Medulla oblongata (tissue), 1 donor: ENCODE measurements at regions not wholly inside any gene's neighbourhood (a gene's known extent, or its start where the extent isn't known, plus 50 kb on each side); places are given as distances from the start of the nearest gene placed in this dataset.
"Not testable (repeated sequence)": the region's sequence is repeated elsewhere in the genome, so short reads cannot be mapped to it uniquely, and the experiment has no call there.

ENCODE experiments used
- DNase-seq: peaks from one replicate; pipeline ENCODE4 v3.0.0-alpha.2; 2015; ENCODE audit errors: extremely low spot score

DNA sequence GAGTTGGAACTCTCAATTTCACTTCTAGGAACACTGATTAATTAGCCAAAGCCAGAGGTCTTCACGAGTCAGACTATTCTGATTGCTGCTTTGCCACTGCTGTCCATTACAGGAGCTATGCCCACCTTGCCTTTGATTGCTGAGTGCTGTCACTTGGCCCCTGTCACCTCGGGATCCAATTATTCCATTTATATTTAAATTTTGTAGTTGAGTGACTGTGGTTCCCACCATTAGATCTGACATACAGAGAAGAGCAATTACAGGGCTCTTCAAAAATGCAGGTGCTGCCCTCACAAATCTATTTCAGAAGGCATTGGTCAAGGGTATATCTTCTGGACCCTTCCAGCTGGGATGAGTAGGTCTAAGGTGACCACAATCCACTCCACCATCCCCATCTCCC lies 200.8 kb downstream of the GJA1 start:
- DNase-seq: not testable (repeated sequence)

DNA sequence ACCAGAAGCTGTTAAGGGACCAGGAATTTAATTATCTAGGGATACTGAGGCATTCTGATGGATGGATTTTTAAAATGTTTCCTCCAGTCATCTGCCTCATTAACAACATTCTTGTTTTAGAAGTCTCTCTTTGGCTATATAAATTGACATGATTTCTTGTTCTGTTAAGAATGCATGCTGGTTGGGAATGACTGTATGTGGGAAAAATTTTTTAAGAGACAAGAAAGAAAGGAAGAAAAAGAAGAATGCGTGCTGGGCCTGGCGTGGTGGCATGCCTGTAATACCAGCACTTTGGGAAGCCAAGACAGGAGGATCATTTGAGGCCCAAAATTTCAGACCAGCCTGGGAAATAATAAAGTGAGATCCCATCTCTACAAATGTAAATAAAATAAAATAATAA lies 203.6 kb downstream of the GJA1 start:
- no peak for DNase-seq

DNA sequence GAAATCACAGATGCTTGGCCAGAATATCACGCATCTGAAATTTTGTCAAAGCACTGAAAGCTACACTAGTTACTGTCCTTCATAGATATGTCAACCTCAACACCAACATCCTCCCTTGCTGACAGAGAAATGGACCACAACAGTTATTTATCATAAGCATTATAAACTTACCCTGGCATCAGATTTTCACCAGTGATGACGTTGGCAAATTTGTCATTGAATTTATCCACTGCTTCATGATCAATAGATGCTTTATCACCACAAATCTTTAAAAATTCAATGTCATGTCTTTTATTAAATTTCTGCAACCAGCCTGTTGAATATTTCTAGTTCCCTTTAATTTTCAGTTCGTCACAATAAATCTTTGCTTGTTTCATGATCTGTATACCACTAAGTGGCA lies 205.7 kb downstream of the GJA1 start:
- no peak for DNase-seq

DNA sequence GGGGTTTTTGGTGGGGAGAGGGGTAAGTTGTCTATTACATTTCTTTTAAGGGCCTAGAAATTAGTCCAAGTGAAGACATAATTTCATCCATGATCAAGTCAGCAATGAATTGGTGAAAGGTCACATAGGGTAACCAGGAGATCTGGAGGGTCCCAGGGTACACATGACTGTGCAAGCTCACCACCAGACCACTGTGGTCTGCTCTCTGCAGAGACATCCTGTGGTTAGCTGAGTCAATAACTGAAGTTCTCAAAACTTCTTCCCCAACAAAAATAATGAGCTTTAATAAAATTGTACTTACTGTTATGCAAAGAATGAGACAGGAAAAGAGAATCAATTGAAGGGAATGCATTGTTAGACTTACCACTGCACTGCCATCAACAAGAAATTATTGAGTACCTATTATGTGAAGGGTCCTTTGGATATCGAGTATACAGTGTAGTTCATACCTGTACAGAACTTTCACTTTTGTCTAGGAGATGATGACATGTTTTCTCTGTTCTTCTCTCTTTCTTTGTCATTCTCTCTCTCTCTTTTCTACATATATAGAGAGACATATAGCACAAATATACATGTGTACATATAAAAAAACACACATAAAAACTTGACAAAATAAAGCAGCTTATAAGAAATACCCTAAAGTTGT lies 209.8 kb downstream of the GJA1 start:
- DNase-seq: no peak

DNA sequence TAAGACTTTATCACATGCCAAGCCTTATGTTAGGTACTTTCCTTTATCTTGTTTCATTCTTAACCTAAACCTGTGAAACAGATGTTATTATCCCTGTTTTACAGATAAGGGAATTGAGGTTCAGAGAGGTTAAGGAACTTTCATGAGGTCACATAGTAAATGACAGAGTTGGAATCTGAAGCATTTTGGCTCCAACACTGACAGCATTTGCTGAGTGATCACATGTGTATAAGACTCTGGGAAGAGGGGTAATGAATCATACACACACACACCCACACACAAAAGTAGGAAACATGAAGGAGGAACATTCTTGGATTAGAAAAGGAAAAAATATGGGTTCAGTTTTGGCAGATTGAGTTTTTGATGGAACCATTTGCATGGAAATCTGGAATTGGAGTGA lies 212.5 kb downstream of the GJA1 start:
- DNase-seq: no peak

DNA sequence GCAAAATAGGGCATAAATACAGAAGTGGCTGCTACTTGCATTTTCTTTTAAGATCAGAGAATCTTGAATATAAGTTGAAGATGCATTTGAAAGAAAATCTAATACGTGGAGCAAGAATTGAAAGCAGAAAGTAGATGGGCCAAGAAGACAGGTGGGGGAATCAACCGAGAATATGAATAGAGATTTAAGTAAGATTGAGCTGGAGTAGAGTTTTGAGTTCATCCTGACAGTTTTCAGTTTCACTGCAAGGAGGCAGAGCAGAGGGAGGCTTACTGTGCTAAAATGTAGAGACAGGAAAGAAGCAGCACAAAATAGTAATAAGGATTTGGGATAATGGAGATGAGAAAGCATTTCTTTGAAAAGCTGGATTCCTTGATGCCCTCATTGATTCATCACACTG lies 214.5 kb downstream of the GJA1 start:
- no peak for DNase-seq

DNA sequence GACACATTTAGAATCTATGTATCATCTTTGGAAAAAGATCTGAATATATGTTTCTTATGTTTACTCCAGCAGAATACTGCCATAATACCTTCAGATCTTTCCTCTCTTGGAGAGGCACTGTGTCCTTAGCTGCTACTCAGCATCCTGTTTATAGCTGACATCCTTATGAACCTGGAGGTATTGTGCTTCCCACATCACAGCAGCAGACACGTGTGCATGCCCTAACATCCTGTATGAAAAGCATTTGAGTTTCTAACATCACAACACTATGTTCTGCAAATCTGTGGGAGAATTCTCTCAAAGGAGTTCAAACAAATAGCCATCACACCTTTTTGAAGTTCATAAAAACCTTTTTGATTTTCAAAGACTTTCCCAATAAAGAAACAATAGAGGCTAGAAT lies 216.0 kb downstream of the GJA1 start:
- no peak for DNase-seq

DNA sequence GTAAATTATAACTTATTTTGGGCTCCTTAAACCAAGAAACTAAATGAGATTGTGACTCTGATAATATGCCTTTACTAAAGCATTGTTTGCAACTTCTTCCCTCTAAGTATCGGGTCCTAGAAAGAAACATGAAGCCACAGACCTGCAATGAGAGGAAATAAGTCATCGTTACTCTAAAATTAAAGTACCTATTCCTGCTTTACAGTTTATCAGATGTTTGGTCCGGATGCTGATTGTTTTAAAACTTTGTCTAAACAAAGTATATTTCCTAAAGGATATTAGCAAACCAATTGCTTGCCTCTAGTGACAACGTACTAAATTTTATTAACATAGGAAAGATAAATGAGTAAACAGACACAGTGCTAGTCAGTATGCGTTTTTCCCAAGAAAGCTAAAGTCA lies 216.8 kb downstream of the GJA1 start:
- DNase-seq: no peak

DNA sequence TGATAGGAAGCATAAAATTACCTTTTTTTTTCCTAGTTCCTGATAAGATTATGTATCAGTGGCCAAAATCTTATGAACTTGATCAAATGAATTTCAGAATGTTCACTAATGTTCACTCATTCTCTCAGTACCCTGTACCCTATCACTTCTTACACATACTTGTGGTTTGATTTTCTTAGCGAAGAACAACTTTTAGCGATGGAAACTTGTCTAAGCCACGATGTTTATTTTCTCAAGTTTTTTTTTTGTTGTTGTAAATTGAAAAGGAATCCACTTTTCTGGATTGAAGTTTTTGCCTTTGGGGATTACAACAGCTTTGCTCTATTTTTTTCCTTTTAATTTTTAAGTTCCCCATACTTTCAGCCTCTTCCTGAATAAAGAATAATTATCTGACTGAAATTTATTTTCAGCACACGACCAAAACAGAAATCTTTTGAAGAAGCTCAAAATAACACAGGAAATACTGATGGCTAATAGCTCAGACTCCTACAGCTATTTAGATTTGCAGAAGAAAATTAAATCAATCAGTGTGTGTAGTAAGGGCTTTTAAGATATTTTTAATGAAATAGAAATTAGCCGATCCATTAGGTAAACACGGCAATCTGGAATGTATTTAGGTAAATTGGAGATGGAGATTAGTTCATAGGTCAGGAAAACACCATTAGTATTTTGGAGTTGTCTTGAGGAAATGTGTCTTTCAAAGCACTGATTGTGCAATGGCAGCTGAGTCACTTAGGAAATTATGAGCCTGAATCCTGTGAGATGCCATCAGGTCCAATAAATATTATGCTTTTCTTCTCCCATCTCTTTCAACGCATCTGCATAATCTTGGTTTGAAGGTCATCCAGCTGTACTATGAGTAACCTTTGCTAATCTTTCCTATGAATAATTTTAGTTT lies 217.5 kb downstream of the GJA1 start:
- DNase-seq: no peak

DNA sequence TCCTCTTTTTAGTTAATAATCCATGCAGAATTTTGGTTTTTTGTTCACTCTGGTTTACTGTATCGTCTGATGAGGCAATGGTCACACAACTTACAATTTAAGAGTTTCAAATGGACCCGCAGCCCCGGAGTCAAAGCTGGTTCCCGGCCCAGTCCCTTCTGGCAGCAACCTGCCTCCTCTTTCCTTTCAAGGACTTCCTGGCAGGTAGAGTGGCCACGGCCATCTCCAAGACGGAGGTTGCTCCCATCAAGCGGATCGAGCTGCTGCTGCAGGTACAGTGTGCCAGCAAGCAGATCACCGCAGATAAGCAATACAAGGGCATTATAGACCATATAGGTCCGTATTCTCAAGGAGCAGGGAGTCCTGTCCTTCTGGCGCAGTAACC lies 218.2 kb downstream of the GJA1 start:
- no peak for DNase-seq

DNA sequence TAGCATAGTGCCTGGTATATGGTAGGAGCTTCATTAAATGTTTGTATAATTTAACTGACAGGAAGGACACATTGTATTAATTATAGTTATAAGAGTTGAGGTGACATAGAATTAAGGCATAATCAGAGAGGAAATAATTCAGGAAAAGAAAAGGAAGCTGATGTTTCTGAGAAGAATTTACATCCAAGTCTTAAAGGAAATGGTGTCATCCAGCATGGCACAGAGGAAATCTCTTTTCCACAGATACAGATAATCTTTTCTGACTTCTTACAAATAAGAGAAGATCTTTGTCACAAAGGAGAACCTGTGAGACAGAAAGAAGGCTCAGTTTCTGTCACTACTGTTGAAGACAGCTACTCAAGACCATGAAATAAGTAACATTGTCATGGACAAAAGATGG lies 222.5 kb downstream of the GJA1 start:
- DNase-seq: no peak

DNA sequence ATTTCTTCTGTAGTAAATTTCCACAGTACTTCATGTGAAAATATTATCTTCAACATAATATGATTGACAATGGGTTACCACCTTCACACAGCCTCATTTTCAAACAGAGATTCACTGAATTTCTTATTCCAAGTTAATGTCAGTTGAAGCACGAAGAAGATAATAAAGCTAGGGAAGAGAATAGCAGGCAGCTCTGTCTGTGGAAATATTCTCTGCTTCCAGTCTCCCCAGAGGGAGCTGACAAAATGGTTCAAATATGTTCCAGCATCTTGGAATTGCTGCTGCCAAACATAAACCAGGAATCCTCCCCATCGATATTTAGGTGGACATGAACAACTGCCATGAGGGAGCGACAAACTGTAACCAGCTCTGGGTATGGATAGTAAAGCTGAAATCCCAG lies 224.8 kb downstream of the GJA1 start:
- DNase-seq: no peak

DNA sequence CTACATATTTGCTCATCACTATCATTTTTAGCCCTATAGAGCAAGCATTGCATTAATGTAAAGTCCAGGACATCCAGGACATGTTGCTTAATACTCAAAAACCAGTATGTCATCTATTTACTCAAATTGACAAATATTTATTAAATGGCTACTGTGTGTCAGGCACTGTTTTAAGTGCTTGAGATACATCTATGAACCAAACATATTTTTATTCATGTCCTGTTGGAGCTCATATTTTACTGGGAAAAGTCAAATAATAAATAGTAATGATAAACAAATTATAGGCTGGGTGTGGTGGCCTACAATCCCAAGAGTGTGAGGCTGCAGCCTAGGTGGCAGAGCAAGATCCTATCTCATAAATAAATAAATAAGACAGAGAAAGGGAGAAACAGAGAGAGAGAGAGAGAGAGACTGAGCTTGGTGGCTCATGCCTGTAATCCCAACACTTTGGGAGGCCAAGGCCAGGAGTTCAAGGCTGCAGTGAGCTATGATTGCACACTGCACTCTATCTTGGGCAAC lies 227.9 kb downstream of the GJA1 start:
- DNase-seq: no peak

DNA sequence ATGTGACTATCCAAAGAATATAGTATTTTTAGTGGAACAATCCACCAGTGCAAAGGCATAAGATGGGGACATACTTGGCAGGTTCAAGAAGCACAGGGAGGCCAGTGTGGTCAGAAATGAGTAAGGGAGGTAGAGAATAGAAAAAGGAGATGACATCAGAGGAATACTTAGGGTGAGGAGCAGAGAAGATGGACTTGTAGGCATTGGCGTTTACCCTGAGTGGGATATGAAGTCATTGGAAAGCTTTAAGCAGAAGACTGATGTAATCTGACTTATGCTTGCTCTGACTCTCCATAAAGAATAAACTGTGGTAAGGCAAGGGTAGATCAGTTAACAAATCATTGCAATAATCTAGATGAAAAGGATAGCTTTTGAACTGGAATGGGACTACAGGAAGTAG lies 228.7 kb downstream of the GJA1 start:
- DNase-seq: no peak

DNA sequence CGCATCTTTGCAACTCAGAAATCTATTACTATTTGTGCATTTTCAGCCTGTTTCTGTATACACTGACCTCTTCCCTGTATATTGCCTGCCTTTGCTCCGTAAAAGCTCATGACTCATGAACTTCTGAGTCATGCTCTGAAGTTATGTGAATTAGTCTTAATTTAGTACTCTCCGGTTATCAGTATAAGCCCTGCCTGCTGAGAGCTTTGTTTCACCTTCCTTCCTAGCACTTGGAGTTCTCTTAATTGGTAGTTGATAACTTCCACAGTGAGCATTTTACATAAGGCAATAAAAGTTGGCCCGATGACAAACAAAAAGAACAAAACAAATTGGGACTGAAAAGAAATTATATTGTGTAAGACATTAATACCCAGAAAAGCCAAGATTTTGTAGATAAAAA lies 231.4 kb downstream of the GJA1 start:
- DNase-seq: no peak

DNA sequence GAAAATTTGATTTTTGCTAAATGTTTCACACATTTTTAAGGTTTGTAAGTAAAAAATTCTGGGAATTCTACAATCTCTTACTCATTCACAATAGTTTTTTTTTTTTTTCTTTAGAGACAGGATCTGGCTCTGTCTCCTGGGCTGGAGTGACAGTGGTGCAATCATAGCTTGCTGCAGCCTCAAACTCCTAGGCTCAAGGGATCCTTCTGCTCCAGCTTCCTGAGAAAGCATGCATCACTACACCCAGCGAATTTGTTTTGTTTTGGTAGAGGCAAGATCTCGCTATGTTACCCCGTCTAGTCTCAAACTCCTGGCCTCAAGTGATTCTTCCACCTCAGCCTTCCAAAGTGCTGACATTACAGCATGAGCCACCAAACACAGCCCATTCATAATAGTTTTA lies 232.8 kb downstream of the GJA1 start:
- DNase-seq: no peak

DNA sequence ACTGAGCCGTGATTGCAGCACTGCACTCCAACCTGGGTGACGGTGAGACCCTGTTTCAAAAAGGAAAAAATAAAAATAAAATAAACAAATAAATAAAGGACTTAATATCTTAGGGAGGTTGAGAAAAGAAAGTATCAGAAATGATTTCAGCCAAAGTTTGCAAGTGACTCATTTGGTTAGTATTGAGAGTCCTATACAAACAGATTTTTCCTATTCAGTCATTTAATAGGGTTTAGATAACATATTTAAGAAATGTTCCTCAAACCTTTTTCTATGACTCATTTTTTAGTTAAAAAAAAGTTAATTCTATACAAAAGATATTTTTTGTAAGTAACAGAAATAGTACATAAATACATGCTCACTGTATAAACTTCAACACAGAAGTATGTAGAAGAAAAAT lies 235.1 kb downstream of the GJA1 start:
- no peak for DNase-seq

DNA sequence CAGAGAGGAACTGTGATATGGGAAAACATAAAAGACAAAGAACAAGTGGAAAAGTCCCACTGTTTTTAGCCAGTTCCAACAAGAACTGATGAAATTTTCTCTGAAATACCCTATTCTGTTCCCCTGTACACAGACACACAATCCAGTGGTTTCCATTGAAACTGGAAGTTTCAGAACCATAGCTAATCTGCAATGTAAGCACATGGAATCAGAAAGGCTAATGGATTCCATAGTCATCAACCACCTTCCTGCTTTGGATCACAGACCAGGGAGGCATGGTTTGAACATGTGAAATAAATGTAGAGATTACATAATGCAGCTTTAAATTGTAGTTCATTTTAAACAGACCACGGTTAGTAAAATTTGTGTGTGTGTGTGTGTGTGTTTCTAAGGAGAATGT lies 242.1 kb downstream of the GJA1 start:
- DNase-seq: no peak

DNA sequence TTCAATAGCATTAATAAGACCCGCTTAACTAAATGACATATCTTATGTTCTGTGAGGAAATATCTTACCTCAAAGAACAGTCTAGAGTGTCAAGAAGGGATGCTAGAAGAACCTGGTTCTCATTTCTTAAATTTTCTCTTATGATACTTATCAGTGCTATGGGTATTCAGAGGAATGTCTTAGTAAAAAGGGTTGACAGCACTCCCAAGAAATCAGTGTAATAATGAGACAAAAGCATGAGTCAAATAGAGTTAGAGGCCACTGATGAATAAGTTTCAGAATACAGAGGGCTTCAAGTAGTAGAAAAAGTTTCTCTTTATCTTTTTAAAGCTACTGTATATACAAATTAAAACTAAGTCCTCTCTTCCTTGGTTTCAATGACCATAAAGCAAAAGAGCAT lies 242.8 kb downstream of the GJA1 start:
- no peak for DNase-seq

DNA sequence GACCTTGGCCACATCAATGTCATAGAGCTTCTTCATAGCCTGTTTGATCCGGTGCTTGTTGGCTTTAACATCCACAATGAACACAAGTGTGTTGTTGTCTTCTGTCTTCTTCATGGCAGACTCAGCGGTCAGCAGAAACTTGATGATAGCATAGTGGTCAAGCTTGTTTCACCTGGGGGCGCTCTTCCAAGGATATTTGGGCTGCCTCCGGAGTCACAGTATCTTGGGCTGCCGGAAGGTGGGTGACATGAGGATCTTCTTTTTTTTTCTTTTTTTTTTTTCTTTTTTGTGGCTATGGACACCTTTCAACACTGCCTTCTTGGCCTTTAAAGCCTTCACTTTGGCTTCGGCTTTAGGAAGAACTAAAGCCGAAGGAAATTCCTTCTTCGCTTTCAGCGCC lies 244.6 kb downstream of the GJA1 start:
- no peak for DNase-seq

DNA sequence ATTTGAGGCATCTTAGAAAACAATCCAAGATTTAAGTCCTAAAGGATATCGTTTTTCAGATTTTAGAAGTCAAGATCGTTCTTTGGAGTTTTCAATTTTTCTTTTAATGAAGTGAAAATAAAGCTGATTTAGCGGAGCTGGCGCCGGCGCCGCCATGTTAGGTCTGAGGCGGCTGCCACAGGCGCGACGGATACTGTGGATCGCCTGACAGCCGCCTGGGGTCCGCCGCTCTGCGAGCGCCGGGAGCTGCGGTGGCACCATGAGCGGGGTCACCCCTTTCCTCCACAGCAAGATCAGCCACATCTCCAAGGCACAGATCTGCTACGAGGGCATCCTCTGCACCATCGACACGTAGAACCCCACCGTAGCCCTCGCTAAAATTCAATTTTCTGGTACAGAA lies 247.2 kb downstream of the GJA1 start:
- no peak for DNase-seq

DNA sequence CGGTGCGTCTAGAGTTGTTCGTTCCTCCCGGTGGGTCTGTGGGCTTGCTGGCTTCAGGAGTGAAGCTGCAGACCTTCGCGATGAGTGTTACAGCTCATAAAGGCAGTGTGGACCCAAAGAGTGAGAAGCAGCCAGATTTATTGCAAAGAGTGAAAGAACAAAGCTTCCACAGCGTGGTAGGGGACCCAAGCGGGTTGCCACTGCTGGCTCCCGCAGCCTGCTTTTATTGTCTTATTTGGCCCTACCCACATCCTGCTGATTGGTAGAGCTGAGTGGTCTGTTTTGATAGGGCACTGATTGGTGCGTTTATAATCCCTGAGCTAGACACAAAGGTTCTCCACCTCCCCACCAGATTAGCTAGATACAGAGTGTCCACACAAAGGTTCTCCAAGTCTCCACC lies 250.4 kb downstream of the GJA1 start:
- not testable (repeated sequence) for DNase-seq

DNA sequence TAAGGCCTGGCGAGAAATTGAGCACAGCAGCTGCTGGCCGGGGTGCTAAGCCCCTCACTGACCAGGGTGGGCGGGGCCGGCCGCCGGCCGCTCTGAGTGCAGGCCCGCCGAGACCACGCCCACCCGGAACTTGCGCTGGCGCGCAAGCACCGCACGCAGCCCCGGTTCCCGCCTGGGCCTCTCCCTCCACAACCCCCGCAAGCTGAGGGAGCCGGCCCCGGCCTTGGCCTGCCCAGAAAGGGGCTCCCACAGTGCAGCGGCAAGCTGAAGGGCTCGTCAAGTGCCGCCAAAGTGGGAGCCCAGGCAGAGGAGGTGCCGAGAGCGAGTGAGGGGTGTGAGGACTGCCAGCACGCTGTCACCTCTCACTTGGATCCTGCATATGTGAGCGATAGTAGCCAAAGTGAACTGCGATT lies 251.2 kb downstream of the GJA1 start:
- no peak for DNase-seq
